HUES48 (cell line): ENCODE measurements at regions not wholly inside any gene's neighbourhood (a gene's known extent, or its start where the extent isn't known, plus 50 kb on each side); places are given as distances from the start of the nearest gene placed in this dataset.

Experiments
- H3K27ac ChIP-seq: one replicate; pipeline ENCODE4 v1.7.0; 2013; ENCODE audit warnings: low read depth, low read length, inconsistent platforms
- H3K27me3 ChIP-seq: 2 replicates; pipeline ENCODE4 v1.6.1; 2013; ENCODE audit warnings: mild to moderate bottlenecking, low read length; ENCODE audit not compliant: control insufficient read depth, insufficient read depth
- H3K36me3 ChIP-seq: 2 replicates; pipeline ENCODE4 v1.6.1; 2013; ENCODE audit warnings: low read length; ENCODE audit not compliant: control insufficient read depth, insufficient read depth
- H3K4me1 ChIP-seq: 2 replicates; pipeline ENCODE4 v1.6.1; 2013; ENCODE audit warnings: mild to moderate bottlenecking, low read length; ENCODE audit not compliant: control insufficient read depth, insufficient read depth
- H3K4me3 ChIP-seq: 2 replicates; pipeline ENCODE4 v1.5.1; 2013; ENCODE audit warnings: mild to moderate bottlenecking, low read depth, low read length
- H3K9ac ChIP-seq: 2 replicates; pipeline ENCODE4 v1.6.1; 2013; ENCODE audit warnings: mild to moderate bottlenecking, low read depth, low read length, moderate library complexity
- H3K9me3 ChIP-seq: 2 replicates; pipeline ENCODE4 v1.6.1; 2013; ENCODE audit warnings: low read length; ENCODE audit not compliant: control insufficient read depth, insufficient read depth

DNA sequence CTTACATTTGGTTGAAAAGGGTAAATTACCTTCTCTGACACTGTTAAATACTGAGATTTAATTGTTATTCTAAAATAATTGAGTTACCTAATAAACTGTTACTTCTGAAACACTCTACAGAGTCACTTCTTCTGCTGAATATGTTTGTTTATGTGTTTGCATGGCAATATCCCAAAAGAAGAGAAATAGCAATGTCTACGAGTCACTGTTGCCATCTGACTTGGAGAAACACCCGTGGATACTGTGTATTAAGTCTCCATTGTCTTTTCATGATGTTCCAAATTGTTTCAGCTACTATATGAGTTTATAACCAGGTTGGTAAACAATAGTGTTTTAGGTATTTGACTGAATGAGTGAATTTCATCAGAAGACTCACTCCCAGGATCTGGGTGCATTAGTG is 754.2 kb upstream of the ID2 start:
- no peaks in the 10 kb centered on the region for H3K9me3 ChIP-seq
- H3K27me3 ChIP-seq = no peaks in the 10 kb centered on the region
- no peaks in the 10 kb centered on the region for H3K36me3 ChIP-seq
- no peak overlapping the region for H3K9ac ChIP-seq
- no peak overlapping the region for H3K27ac ChIP-seq
- no peak overlapping the region for H3K4me3 ChIP-seq
- no peaks in the 10 kb centered on the region for H3K4me1 ChIP-seq

DNA sequence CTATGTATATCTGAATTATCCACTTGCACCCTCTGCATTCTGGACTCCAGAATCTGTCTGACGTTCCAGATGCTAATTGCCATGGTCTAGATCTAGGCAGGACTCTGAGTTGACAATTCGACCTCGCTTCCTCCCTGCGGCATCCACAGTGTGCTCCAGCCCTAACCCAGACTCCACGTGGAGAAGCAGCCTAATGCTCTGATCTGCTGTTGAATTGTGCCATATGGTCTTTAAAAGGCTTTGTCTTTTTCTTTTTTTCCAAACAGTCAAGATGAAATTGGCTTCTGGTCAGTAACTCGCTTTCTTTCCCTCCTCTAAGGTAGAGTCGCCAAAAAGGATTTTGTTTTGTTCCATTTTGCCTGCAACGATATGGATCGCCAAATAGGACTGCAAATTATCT is 752.6 kb upstream of the ID2 start:
- no peaks in the 10 kb centered on the region for H3K9me3 ChIP-seq
- no peak overlapping the region for H3K9ac ChIP-seq
- no peaks in the 10 kb centered on the region for H3K4me1 ChIP-seq
- H3K27ac ChIP-seq = no peak overlapping the region
- no peaks in the 10 kb centered on the region for H3K36me3 ChIP-seq
- no peak overlapping the region for H3K4me3 ChIP-seq
- no peaks in the 10 kb centered on the region for H3K27me3 ChIP-seq

DNA sequence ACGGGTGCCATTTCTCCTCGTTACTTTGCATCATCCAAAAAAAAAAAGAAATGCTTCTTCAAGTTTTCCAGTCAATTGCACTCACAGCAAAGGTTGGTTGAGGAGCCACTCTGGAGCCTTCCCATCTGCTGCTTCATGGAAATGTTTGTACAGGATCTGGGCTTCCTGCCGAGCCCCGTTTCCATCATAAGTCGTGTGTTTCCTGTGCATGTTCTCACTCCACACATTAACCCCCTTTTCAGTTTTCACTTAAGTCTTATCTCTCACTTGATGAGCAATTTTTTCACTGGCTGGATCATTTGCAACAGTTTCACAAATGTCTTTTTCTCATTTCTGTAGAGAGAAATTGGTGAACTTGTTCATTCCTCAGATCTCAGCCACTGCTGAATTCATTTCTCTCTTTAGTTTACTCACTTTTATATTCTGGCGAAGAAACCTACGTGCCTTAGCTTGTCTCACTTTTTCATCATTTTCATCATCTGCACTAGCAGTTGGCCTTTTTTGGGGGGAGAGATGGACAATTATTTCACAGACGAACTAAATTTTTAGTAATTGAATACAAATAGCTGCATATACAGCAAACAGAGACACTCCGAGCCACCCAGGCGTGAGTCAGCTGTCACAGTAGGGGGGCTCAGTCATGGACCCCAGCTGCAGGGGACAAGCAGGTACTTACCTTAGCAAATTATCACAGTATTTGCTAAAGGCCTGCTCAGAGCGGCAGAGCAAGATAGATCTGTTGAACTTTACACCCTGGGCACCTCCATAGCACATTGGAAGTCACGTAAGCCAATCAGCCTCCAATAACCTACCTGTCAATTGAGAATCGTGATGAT is 750.8 kb upstream of the ID2 start:
- H3K9me3 ChIP-seq = no peaks in the 10 kb centered on the region
- no peak overlapping the region for H3K4me3 ChIP-seq
- H3K27ac ChIP-seq = no peak overlapping the region
- H3K4me1 ChIP-seq = no peaks in the 10 kb centered on the region
- no peak overlapping the region for H3K9ac ChIP-seq
- no peaks in the 10 kb centered on the region for H3K27me3 ChIP-seq
- no peaks in the 10 kb centered on the region for H3K36me3 ChIP-seq

DNA sequence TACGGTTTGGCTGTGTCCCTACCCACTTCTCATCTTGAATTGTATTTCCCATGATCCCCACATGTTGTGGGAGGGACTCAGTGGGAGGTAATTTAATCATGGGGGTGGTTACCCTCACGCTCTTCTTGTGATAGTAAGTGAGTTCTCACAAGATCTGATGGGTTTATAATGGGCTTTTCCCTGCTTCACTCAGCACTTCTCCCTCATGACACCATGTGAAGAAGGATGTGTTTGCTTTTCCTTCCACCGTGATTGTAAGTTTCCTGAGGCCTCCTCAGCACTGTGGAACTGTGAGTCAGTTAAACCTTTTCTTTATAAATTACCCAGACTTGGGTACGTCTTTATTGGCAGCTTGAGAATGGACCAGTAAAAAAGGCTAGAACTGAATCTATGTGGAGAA is 750.0 kb upstream of the ID2 start:
- Histone ChIP-seq H3K9me3 (no peaks in the 10 kb centered on the region), H3K36me3 (no peaks in the 10 kb centered on the region), H3K27ac (no peak overlapping the region), H3K4me1 (no peaks in the 10 kb centered on the region), H3K9ac (no peak overlapping the region), H3K4me3 (no peak overlapping the region), H3K27me3 (no peaks in the 10 kb centered on the region)

DNA sequence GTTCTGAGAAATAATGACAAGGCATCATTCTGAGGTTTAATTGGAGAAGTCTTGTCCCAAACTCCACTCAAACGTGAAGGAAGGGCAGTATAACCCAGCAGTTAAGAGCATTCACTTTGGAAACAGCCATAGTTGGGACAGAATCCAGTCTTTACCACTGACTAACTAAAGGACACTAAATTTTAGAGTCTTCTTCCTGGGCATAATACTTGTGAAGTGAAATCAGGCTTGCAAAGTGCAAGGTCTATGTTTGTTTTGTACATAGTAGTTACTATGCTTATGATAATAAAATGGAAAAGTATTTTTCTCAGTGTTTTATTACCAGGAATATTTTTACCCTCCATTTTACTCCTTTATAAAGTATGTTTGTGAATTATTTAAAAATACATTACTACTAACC is 748.2 kb upstream of the ID2 start:
- H3K36me3 ChIP-seq = no peaks in the 10 kb centered on the region
- no peak overlapping the region for H3K9ac ChIP-seq
- H3K4me1 ChIP-seq = no peaks in the 10 kb centered on the region
- H3K4me3 ChIP-seq = no peak overlapping the region
- no peaks in the 10 kb centered on the region for H3K9me3 ChIP-seq
- no peaks in the 10 kb centered on the region for H3K27me3 ChIP-seq
- H3K27ac ChIP-seq = no peak overlapping the region

DNA sequence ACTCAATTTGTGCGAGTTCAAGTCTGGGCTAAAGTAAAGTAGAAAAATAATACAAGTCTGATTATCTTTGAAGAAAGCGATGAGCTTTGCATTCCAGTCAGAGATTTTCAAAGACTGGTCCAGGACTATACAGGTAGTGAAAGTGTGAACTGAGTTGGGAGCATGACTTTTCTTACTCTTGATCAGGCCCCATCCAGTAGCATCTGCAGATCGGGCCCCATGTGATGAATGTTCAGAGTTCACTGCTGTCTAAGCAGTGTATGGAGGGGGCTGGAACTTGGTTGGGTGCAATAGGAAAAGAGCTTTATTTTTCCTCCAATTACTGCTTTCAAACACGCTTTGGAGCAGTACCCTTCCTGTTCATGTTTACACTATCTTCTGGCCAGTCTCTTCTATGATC is 747.4 kb upstream of the ID2 start:
- Histone ChIP-seq H3K9ac (no peak overlapping the region), H3K4me1 (no peaks in the 10 kb centered on the region), H3K36me3 (no peaks in the 10 kb centered on the region), H3K4me3 (no peak overlapping the region), H3K27me3 (no peaks in the 10 kb centered on the region), H3K9me3 (no peaks in the 10 kb centered on the region), H3K27ac (no peak overlapping the region)

DNA sequence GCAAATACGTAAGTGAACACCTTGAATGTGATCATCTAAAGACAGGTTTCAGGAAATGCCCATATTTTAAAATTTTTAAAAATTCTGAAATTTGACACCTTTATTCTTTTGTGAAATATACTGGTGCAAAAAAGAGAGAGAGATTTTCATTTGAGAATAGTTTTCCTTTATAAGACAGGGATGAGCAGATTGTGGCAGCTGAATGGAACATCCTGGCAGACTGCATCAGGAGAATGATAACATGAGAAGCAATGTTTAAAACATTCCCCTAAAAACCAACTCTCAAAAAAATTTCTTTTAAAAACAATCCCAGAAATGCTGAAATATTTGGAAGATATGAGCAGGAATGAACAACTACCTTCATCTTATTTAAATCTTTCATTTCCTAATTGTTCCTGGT is 744.8 kb upstream of the ID2 start:
- Histone ChIP-seq H3K4me3 (no peak overlapping the region), H3K27ac (no peak overlapping the region), H3K4me1 (no peaks in the 10 kb centered on the region), H3K27me3 (no peaks in the 10 kb centered on the region), H3K36me3 (no peaks in the 10 kb centered on the region), H3K9me3 (no peaks in the 10 kb centered on the region; the same call in 1 of the 2 replicates), H3K9ac (no peak overlapping the region)

DNA sequence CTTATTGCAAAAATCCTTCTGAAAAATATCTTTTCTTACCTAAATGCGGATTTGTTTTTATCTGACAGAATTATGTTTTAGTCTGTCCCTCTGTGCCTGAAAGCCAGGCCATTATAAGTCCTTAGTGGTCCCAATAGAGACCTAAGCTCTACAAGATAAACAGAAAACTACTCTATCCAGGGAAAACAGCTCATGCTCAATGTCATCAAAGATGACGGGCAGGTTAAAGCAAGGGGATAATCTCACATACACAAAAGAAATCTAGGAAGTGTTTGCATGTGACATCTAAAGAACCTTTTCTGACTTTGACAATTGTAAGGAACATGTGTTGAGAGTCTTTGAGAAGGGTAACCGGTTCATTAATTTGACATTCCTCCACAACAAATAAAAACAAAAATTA is 741.1 kb upstream of the ID2 start:
- H3K27me3 ChIP-seq = no peaks in the 10 kb centered on the region

DNA sequence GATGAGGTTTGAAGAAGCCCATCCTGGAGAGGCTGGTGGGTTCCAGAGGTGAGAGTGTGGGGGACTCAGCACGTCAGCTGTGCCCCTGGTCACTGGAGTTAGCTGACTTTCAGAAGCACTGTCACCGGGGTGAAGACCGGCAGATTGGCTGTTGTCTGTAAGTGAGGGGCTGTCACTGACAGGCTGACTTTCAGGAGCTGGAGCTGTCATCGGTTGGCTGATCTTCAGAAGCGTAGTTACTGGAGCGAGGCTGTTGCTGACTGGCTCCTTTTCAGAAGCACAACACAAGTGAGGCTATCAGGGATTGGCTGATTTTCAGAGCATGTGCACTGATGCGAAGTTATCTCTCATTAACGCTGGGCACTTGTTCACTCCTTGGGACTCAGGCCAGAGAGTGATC is 738.4 kb upstream of the ID2 start:
- no peaks in the 10 kb centered on the region; the same call in 1 of the 2 replicates for H3K9me3 ChIP-seq
- H3K27ac ChIP-seq = no peak overlapping the region
- H3K36me3 ChIP-seq = no peaks in the 10 kb centered on the region
- no peaks in the 10 kb centered on the region for H3K4me1 ChIP-seq
- no peaks in the 10 kb centered on the region for H3K27me3 ChIP-seq
- no peak overlapping the region for H3K4me3 ChIP-seq
- H3K9ac ChIP-seq = no peak overlapping the region

More for the DNA sequence above, 741.1 kb upstream of the ID2 start:
- Histone ChIP-seq H3K36me3 (no peaks in the 10 kb centered on the region), H3K9ac (no peak overlapping the region), H3K4me1 (no peaks in the 10 kb centered on the region), H3K9me3 (no peaks in the 10 kb centered on the region; the same call in 1 of the 2 replicates), H3K4me3 (no peak overlapping the region), H3K27ac (no peak overlapping the region)

DNA sequence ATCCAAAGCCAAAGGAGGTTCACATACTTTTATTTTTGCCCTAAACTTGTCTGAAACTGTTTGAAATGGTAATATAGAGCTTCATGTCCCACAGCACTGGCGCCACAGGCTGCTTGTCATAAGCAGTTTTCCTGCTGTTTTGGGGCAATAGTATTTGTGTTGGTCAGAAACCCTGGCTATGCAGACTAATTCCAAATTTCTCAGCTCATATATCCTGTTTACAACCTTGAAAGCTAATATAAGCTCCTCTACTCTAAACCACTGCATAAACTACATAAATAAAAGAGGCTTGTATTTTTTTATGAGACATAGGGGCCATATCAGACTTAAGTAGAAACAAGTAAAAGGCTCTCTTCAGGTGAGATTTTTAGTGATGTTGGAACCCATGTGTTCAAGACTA is 736.8 kb upstream of the ID2 start:
- no peak overlapping the region for H3K27ac ChIP-seq
- H3K27me3 ChIP-seq = no peaks in the 10 kb centered on the region

DNA sequence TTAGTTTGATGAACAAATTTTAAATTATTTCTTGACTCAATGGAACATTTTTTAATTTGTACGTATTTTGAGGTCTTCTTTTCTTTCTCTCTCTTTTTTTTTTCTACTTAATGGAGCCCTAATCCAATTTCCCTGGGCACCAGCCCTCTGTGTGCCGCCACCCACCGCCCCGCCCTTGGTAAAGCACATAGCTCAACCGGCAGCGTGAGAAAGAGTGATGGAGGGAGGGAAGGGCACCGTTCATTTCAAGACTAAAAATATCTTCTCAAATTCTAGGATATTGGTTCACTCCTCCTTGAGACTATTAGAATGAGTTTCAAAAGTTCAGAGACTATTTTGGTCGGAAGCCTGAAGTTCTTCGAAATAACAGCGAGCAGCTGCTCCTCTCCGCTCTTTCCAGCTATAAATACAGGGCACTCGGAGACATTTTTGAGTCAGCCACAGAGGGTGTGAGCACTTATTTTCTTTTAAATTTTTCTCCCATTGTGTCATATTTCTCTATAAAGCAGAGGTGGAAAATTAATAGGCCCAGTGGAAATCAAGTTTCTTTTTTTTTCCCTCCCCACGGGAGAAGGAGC is 731.7 kb upstream of the ID2 start:
- H3K4me1 ChIP-seq = no peaks in the 10 kb centered on the region
- no peaks in the 10 kb centered on the region for H3K36me3 ChIP-seq
- no peaks in the 10 kb centered on the region for H3K9me3 ChIP-seq
- H3K9ac ChIP-seq = no peak overlapping the region
- H3K4me3 ChIP-seq = no peak overlapping the region
- no peak overlapping the region for H3K27ac ChIP-seq
- H3K27me3 ChIP-seq = no peaks in the 10 kb centered on the region

More for the DNA sequence above, 736.8 kb upstream of the ID2 start:
- Histone ChIP-seq H3K9ac (no peak overlapping the region), H3K36me3 (no peaks in the 10 kb centered on the region), H3K9me3 (no peaks in the 10 kb centered on the region), H3K4me3 (no peak overlapping the region), H3K4me1 (no peaks in the 10 kb centered on the region)
